NCI-H2107 treated with DMSO at 0.1 percent for 48 hours (cell line): ENCODE measurements at regions not wholly inside any gene's neighbourhood (a gene's known extent, or its start where the extent isn't known, plus 50 kb on each side); places are given as distances from the start of the nearest gene placed in this dataset.

Experiments
- DNase-seq: peaks from one replicate; lab custom pipeline; 2025; ENCODE audit not compliant: unreplicated experiment; lab: John Stamatoyannopoulos, UW

DNA sequence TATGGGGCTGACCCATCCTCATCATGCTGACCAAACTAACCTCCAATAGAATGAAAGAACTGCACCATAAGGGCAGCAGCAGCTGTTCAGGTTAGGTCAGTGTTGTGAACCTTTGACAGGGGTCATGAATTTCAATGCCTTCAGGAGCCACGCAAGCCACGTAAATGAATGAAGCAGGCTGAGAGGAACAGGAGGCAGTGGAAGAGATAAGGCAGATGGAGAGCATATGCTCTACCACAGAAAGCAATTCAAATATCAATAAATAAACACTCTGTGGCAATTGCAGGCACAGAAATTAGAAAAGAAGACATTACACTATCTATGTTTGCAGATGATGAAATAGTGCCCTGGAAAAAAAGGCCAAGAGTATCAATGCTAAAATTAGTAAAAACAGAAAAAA is 56.3 kb downstream of the SCG2 start:
- DNase-seq = no peak
